NCI-H2081 (cell line): ENCODE measurements at regions not wholly inside any gene's neighbourhood (a gene's known extent, or its start where the extent isn't known, plus 50 kb on each side); places are given as distances from the start of the nearest gene placed in this dataset.

Experiments used
- DNase-seq, 2 experiments: peaks; one replicate each; lab custom pipeline; 2025; lab: John Stamatoyannopoulos, UW

GRCh38 chr11:29310725-29311342, 706.0 kb downstream of the KCNA4 start:
- DNase-seq = no peak

GRCh38 chr11:29309992-29310391, 706.8 kb downstream of the KCNA4 start:
- DNase-seq = no peak

- DNase-seq = no peak
Observed at GRCh38 chr11:29306527-29306926, 710.3 kb downstream of the KCNA4 start.

GRCh38 chr11:29305456-29306232, 711.2 kb downstream of the KCNA4 start:
- no peak for DNase-seq

- DNase-seq = no peak
Observed at GRCh38 chr11:29300420-29300819, 716.4 kb downstream of the KCNA4 start.

GRCh38 chr11:29296680-29297079, 720.1 kb downstream of the KCNA4 start:
- DNase-seq = no peak

GRCh38 chr11:29293825-29294224, 723.0 kb downstream of the KCNA4 start:
- no peak for DNase-seq

GRCh38 chr11:29282088-29282487, 734.7 kb downstream of the KCNA4 start:
- no peak for DNase-seq

GRCh38 chr11:29281271-29281777, 735.5 kb downstream of the KCNA4 start:
- no peak for DNase-seq

GRCh38 chr11:29280452-29280851, 736.4 kb downstream of the KCNA4 start:
- DNase-seq = no peak

- DNase-seq = no peak
Observed at GRCh38 chr11:29279716-29280115, 737.1 kb downstream of the KCNA4 start.

GRCh38 chr11:29272019-29272654, 744.7 kb downstream of the KCNA4 start:
- DNase-seq = no peak

GRCh38 chr11:29271616-29272015, 745.2 kb downstream of the KCNA4 start:
- no peak for DNase-seq

GRCh38 chr11:29268733-29269132, 748.1 kb downstream of the KCNA4 start:
- DNase-seq = no peak

GRCh38 chr11:29265792-29266191, 751.0 kb downstream of the KCNA4 start:
- no peak for DNase-seq

GRCh38 chr11:29265381-29265780, 751.4 kb downstream of the KCNA4 start:
- no peak for DNase-seq

GRCh38 chr11:29263971-29264682, 752.7 kb downstream of the KCNA4 start:
- DNase-seq = no peak

- DNase-seq = no peak
Observed at GRCh38 chr11:29261831-29262230, 755.0 kb downstream of the KCNA4 start.

- DNase-seq = no peak
Observed at GRCh38 chr11:29260939-29261705, 755.7 kb downstream of the KCNA4 start.

GRCh38 chr11:29258411-29258810, 758.4 kb downstream of the KCNA4 start:
- DNase-seq = no peak

GRCh38 chr11:29256580-29256979, 760.2 kb downstream of the KCNA4 start:
- no peak for DNase-seq

- no peak for DNase-seq
Observed at GRCh38 chr11:29255401-29255800, 761.4 kb downstream of the KCNA4 start.
